Gastrocnemius medialis (tissue), 4 donors: ENCODE measurements at regions not wholly inside any gene's neighbourhood (a gene's known extent, or its start where the extent isn't known, plus 50 kb on each side); places are given as distances from the start of the nearest gene placed in this dataset.
A peak's percentile ranks its signal among the peaks of the same experiment; 100 is the strongest.
"Not testable (repeated sequence)": the region's sequence is repeated elsewhere in the genome, so short reads cannot be mapped to it uniquely, and the experiment has no call there.

Source experiments
- ATAC-seq, 2 donors: fragments of 150-250 bp; one replicate each; pipeline ENCODE4 v1.9.1; 2016
- DNase-seq, 2 donors: peaks; one replicate each; pipeline ENCODE4 v3.0.0-alpha.2; 2019
- H3K27ac ChIP-seq, 4 donors: fragments of 200-600 bp; sonication (generic); 1 replicate in 1 of 4; 2 replicates in 3 of 4; pipeline ENCODE4 v1.5.1; 2016 to 2018; ENCODE audit warnings: mild to moderate bottlenecking in 2 of 4, moderate library complexity in 1 of 4
- H3K27me3 ChIP-seq, 3 donors: fragments of 200-600 bp; sonication (generic) in 2 of 3; 1 replicate in 1 of 3; 2 replicates in 2 of 3; pipeline versions ENCODE4 v1.5.1 to v1.6.0; 2016 to 2019; ENCODE audit warnings: mild to moderate bottlenecking in 1 of 3, moderate library complexity in 1 of 3
- H3K36me3 ChIP-seq, 2 donors: fragments of 200-600 bp; sonication (generic) in 1 of 2; one replicate each; pipeline ENCODE4 v1.5.1; 2017 to 2018
- H3K4me1 ChIP-seq, 2 donors: fragments of 200-600 bp; sonication (generic) in 1 of 2; one replicate each; pipeline ENCODE4 v1.5.1; 2016 to 2017; ENCODE audit warnings: mild to moderate bottlenecking in 2 of 2
- H3K4me3 ChIP-seq, 4 donors: fragments of 200-600 bp; sonication (generic) in 3 of 4; 1 replicate in 1 of 4; 2 replicates in 3 of 4; pipeline ENCODE4 v1.5.1; 2016 to 2019; ENCODE audit warnings: mild to moderate bottlenecking in 2 of 4
- H3K9me3 ChIP-seq, 3 donors: fragments of 200-600 bp; sonication (generic) in 2 of 3; 1 replicate in 1 of 3; 2 replicates in 2 of 3; pipeline ENCODE4 v1.5.1; 2016 to 2019
- POLR2A ChIP-seq, 2 donors: fragments of 450-650 bp; IDR thresholded peaks; one replicate each; pipeline ENCODE4 v1.6.1; 2017; ENCODE audit warnings: antibody characterized with exemption in 2 of 2, mild to moderate bottlenecking in 2 of 2, moderate library complexity in 2 of 2
- in situ Hi-C, 4 donors: fragments of 200-750 bp; cut with MboI; loops; one replicate each; pipeline versions ENCODE4 v1.15.0 to v1.8.0; 2017; ENCODE audit warnings: low sequenced_read_pairs in 4 of 4
- intact Hi-C: fragments of 100-400 bp; cut with DNase I; formaldehyde crosslinking; loops from one replicate; pipeline ENCODE4 v1.15.1; 2023; ENCODE audit warnings: low total_unique reads

DNA sequence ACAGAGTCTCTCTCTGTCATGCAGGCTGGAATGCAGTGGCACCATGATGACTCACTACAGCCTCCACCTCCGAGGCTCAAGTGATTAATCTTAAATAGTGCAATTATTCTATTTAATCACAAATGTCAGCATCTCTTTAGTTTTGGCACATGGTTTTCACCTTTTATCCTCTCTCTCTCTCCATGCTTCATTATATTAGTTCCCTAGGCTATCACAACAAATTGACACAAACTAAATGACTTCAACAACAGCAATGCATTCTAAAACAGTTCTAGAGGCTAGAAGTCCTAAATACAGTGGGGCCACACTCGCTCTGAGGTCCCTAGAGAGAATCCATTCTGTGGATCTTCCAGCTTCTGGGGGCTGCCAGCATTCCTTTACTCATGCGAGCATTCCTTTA is 178.2 kb upstream of the ZNG1F start:
- H3K9me3 ChIP-seq, H3K27ac ChIP-seq, H3K36me3 ChIP-seq, intact Hi-C loops, H3K27me3 ChIP-seq, in situ Hi-C loops, H3K4me3 ChIP-seq, DNase-seq, H3K4me1 ChIP-seq, ATAC-seq: not testable (repeated sequence)

DNA sequence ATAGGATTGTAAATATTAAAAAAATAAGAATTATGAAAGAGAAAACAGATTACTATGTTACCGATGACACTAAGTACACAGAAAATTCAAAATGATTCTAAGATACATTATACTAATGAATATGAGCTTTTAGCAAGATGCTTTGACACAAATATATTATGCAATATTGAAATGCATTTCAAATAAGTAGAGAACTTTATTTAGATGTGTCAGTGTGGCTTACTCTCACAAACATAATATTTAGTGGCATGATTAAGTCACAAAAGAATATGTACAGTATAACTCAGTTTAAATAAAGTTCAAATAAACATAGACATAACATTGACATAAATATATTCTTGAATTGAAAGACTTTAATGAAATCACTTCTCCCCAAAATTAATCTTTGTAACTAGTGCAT is 172.7 kb upstream of the ZNG1F start:
- ATAC-seq, intact Hi-C loops, DNase-seq, H3K36me3 ChIP-seq, H3K9me3 ChIP-seq, H3K4me3 ChIP-seq, H3K27ac ChIP-seq, H3K27me3 ChIP-seq, H3K4me1 ChIP-seq, in situ Hi-C loops: not testable (repeated sequence)

DNA sequence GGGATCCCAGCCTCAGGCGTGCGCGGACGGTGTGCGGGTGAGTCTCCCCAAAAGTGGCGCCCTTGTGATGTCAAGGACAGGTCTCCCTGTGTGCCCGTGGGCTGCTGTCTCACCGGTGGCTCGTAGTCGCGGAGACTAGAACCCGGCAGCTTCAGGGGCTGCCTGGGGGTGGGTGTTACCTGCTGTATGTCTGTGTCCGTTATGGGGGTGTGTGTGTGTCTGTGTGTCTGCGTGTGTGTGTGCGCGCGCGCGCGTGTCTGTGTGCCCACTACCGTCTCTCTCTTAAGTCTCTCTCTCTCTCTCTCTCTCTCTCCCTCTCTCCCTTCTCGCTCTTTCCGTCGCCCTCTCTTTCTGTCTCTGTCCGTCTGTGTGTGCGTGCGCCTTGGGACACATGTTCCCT is 170.0 kb upstream of the ZNG1F start:
- H3K9me3 ChIP-seq, H3K4me1 ChIP-seq, H3K36me3 ChIP-seq, intact Hi-C loops, H3K27me3 ChIP-seq, in situ Hi-C loops: not testable (repeated sequence)
- ATAC-seq (peak; percentile 65 to 69), DNase-seq (peak in 1 of 2 donors; percentile 31)
- peak in 1 of 2 donors; percentile 19 for TF ChIP-seq POLR2A (IDR thresholded peaks at IDR 0.05)
- peak overlapping the region; percentile 85 to 90 (median 88) for H3K27ac ChIP-seq
- H3K4me3 ChIP-seq: peak overlapping the region; percentile 67 to 79 (median 76)

DNA sequence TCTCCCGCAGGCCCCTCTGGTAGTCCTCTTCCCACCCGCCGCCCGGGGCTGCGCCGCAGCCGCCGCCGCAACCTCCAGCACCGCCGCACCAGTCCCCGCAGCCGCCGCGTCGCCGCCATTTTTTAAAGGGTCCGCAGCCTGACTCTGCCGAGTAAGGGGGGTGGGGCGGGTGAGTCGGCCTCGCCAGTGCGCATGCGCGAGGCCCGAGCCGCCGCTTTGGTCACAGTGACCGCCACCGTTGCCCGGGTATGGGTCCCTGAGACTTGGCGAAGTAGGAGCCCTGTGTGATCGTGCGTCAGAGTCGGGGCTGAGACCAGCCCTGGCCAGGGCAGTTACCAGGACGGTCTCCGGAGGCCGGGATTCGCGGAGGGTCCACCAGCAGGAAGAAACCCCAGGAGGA is 169.6 kb upstream of the ZNG1F start:
- peak overlapping the region; percentile 67 to 79 (median 76) for H3K4me3 ChIP-seq
- TF ChIP-seq POLR2A (IDR thresholded peaks at IDR 0.05): peak; percentile 60 to 70
- H3K36me3 ChIP-seq, H3K27me3 ChIP-seq, intact Hi-C loops, ATAC-seq, H3K4me1 ChIP-seq, H3K9me3 ChIP-seq, in situ Hi-C loops: not testable (repeated sequence)
- DNase-seq: peak; percentile 73 to 85
- peak overlapping the region; percentile 85 to 90 (median 88) for H3K27ac ChIP-seq

DNA sequence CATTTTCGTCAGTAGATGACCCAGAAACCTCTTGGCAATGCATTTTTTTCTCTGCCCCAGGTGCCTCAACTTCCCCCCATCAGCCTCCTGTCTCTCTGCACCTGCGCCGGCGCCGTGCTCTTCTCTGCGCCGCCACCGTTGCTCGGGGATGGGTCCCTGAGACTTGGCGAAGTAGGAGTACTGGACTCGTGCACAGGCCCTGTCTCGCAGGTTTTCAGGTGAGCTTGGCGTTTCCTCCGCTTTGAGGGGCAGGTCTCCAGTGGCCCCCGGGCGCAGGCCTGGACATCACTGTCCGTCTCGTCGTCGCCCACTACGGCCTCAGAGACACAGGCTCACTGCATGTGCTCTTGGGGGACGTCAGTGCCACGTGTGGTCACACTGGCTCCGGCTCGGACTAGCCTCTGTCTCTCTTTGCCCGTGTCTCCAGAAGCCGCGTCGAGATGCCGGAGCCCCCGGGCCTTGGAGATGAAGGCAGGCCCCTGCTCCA is 168.8 kb upstream of the ZNG1F start:
- intact Hi-C loops, H3K4me1 ChIP-seq, H3K36me3 ChIP-seq, DNase-seq, in situ Hi-C loops, ATAC-seq, H3K9me3 ChIP-seq, H3K27me3 ChIP-seq: not testable (repeated sequence)
- peak overlapping the region; percentile 85 to 90 (median 88) for H3K27ac ChIP-seq
- peak overlapping the region; percentile 67 to 79 (median 76) for H3K4me3 ChIP-seq

DNA sequence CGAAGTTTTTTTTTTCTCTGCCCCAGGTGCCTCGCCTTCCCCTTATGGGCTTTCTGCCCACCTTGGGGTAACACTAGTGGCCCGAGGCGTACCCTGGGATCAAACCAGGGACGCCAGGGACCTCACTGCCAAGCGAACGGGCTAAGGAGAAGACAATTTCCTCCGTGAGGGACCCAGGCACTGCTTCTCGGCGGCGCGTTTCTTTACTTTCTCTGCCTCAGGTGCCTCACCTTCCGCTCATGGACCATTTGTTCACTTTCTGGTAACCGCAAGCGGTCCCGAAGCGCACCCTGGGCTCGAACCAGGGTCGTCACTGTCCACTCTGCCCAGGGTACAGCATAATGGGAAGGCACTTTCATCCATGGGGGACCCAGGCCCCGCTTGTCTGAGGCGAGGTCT is 168.2 kb upstream of the ZNG1F start:
- H3K27me3 ChIP-seq, ATAC-seq: not testable (repeated sequence)

DNA sequence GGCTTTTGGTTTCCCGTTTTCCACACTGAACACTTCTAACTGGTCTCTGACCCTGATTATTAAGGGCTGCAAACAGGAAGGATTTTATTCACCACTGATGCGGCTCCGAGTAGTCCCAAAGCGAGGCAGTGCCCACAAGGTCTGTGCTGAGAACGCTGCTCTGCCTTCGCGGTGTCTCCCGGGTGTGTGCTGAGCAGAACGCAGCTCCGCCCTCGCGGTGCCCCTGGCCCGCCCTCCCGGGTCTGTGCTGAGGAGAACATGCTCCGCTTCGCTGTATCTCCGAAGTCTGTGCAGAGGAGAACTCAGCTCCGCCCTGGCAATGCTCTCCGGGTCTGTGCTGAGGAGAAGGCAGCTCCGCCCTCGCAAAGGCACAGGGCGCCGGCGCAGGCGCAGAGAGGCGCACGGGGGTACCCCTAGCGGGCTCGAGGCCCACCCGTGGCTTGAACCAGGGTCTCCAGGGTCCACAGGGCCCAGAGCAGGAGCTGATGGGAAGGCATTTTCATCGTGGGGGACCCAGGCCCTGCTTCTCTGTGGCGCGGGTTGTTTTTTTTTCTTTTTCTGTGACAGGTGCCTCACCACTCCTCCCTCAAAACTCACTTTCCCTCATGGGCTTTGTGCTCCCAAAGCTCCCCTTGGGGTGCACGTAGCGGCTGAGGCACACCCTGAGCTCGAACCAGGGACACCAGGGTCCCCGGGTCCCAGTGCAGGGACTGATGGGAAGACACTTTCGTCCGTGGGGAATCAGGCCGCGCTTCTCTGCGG is 167.7 kb upstream of the ZNG1F start:
- in situ Hi-C loops, H3K27me3 ChIP-seq, intact Hi-C loops, ATAC-seq, H3K36me3 ChIP-seq, H3K9me3 ChIP-seq, H3K4me1 ChIP-seq: not testable (repeated sequence)
- peak overlapping the region; percentile 30 to 41 (median 37) for H3K4me3 ChIP-seq
- DNase-seq: peak; percentile 35 to 65
- H3K27ac ChIP-seq: peak overlapping the region; percentile 20 to 54 (median 43)

More for the DNA sequence above, 168.2 kb upstream of the ZNG1F start:
- in situ Hi-C loops, H3K9me3 ChIP-seq, H3K4me1 ChIP-seq, H3K36me3 ChIP-seq, H3K4me3 ChIP-seq, intact Hi-C loops, DNase-seq, H3K27ac ChIP-seq: not testable (repeated sequence)

DNA sequence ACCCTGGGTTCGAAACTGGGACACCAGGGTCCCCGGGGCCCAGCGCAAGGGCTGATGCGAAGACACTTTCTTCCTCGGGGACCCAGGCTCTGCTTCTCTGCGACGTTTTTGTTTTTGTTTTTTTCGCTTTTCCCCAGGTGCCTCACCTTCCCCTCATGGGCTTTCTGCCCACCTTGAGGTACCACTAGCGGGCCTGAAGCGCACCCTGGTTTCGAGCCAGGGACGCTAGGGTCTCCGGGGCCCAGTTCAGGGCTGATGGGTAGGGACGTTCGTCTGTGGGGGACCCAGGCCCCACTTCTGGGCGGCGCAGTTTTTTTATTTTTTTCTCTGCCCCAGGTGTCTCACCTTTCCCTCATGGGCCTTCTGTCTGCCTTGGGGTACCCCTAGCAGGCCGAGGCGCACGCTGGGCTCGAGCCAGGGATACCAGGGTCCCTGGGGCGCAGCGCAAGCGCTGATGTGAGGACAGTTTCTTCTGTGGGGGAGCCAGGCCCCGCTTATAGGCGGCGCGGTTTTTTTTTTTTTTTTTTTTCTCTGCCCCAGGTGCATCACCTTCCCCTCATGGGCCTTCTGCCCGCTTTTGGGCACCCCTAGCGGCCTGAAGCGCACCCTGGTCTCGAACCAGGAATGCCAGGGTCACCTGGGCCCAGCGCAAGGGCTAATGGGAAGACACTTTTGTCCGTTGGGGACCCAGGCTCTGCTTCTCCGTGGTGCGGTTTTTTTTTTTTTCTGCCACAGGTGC is 166.8 kb upstream of the ZNG1F start:
- H3K27ac ChIP-seq, intact Hi-C loops, H3K36me3 ChIP-seq, in situ Hi-C loops, H3K27me3 ChIP-seq, ATAC-seq, DNase-seq, H3K4me1 ChIP-seq, H3K9me3 ChIP-seq: not testable (repeated sequence)
- peak overlapping the region in 1 of 4 donors; percentile 41 for H3K4me3 ChIP-seq

DNA sequence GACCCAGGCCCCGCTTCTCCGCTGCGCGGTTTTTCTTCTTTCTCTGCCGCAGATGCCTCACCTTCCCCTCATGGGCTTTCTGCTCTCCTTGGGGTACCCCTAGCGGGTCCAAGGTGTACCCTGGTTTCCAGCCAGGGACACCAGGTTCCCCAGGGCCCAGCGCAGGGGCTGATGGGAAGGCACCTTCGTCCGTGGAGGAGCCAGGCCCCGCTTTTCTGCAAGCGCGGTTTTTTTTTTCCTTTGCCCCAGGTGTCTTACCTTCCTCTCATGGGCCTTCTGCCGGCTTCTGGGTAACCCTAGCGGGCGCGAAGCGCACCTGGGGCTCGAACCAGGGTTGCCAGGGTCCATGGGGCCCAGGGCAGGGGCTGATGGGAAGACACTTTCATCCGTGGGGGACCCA is 165.9 kb upstream of the ZNG1F start:
- intact Hi-C loops, H3K27ac ChIP-seq, in situ Hi-C loops: not testable (repeated sequence)

DNA sequence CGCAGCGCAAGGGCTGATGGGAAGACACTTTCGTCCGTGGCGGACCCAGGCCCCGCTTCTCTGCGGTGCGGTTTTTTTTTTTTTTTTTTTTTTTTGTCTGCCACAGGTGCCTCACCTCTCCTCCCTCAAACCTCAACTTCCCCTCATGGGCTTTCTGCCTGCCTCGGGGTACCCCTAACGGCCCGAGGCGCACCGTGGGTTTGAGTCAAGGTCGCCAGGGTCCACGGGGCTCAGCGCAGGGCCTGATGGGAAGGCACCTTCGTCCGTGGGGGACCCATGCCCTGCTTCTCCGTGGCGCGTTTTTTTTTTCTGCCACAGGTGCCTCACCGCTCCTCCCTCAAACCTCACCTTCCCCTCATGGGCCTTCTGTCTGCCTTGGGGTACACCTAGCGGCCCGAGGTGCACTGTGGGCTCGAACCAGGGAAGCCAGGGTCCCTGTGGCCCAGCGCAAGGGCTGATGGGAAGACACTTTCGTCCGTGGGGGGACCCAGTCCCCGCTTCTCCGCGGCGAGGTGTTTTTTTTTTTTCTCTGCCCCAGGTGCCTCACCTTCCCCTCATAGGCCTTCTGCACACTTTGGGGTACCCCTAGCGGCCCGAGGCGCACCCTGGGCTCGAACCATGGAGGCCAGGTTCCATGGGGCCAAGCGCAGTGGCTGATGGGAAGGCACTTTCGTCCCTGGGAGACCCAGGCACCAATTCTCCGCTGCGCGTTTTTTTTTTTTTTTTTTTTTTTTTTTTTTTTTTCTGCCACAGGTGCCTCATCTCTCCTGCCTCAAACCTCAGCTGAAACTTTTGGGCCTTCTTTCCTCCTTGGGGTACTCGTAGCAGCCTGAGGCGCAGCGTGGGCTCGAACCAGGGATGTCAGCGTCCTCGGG is 165.2 kb upstream of the ZNG1F start:
- in situ Hi-C loops, H3K36me3 ChIP-seq, DNase-seq, H3K27me3 ChIP-seq, intact Hi-C loops, H3K4me1 ChIP-seq, ATAC-seq, H3K27ac ChIP-seq, H3K9me3 ChIP-seq: not testable (repeated sequence)
- H3K4me3 ChIP-seq: peak overlapping the region in 1 of 4 donors; percentile 30

More for the DNA sequence above, 165.9 kb upstream of the ZNG1F start:
- H3K4me1 ChIP-seq, H3K36me3 ChIP-seq, H3K27me3 ChIP-seq, DNase-seq, H3K9me3 ChIP-seq, ATAC-seq: not testable (repeated sequence)
- peak overlapping the region in 2 of 4 donors; percentile 30 to 32 for H3K4me3 ChIP-seq

DNA sequence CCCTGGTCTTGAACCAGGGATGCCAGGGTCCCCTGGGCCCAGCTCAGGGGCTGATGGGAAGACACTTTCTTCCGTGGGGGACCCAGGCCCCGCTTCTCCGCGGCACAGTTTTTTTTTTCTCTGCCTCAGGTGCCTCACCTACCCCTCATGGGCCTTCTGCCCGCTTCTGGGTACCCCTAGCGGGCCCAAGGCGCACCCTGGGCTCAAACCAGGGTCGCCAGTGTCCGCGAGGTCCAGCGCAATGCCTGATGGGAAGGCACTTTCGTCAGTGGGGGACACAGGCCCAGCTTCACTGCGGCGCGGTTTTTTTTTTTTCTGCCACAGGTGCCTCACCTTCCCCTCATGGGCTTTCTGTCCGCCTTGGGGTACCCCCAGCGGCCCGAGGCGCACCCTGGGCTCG is 163.9 kb upstream of the ZNG1F start:
- not testable (repeated sequence) for ATAC-seq

More for the DNA sequence above, 163.9 kb upstream of the ZNG1F start:
- intact Hi-C loops, H3K27me3 ChIP-seq, H3K27ac ChIP-seq, H3K4me1 ChIP-seq, H3K9me3 ChIP-seq, H3K4me3 ChIP-seq, DNase-seq, H3K36me3 ChIP-seq, in situ Hi-C loops: not testable (repeated sequence)
